ENCODE measurements at regions not wholly inside any gene's neighbourhood (a gene's known extent, or its start where the extent isn't known, plus 50 kb on each side); places are given as distances from the start of the nearest gene placed in this dataset.
A peak's percentile ranks its signal among the peaks of the same experiment; 100 is the strongest.

DNA sequence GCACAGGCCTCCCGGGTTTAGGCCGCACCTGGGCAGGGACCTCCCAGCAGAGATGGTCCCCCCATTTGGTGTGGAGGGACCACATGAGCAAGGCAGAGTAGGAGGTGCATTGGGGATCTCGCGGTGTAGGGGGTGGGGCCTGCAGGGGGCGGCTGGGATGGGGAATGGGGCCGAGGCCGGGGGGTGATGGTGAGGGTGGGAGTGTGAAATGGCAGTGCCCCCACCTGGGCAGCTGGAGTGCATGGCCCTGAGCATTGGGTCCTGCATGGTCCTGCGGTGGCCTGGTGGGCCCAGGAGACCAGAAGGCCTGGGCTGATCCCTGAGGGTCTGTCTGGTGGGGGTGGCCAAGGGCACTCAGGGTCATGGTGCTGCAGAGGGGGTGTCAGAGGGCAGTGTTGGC, 111.8 kb downstream of the KIF26A start:
- H3K27ac ChIP-seq (ENCODE audit: low read depth in 1 of 2, low read length in 2 of 2): no peak overlapping the region
- H3K4me3 ChIP-seq (ENCODE audit: low read depth in 1 of 3, low read length in 3 of 3): no peak overlapping the region
- peaks cover 0 to 2% (median 0%) of the 10 kb centered on the region in 4 donors for H3K27me3 ChIP-seq (ENCODE audit: control insufficient read depth in 4 of 4, insufficient read depth in 4 of 4, low read length in 3 of 4)
- no peak for DNase-seq (ENCODE audit: low spot score)
- H3K36me3 ChIP-seq (ENCODE audit: control insufficient read depth in 4 of 4, insufficient read depth in 3 of 4, low read depth in 1 of 4, low read length in 3 of 4): no peaks in the 10 kb centered on the region
- H3K9me3 ChIP-seq (ENCODE audit: control insufficient read depth in 4 of 4, low read length in 3 of 4): peaks cover 1 to 5% (median 3%) of the 10 kb centered on the region in 4 donors
- no peak overlapping the region for H3K9ac ChIP-seq (ENCODE audit: low read depth in 1 of 2, low read length in 2 of 2)
- TF ChIP-seq, protein P1, sequence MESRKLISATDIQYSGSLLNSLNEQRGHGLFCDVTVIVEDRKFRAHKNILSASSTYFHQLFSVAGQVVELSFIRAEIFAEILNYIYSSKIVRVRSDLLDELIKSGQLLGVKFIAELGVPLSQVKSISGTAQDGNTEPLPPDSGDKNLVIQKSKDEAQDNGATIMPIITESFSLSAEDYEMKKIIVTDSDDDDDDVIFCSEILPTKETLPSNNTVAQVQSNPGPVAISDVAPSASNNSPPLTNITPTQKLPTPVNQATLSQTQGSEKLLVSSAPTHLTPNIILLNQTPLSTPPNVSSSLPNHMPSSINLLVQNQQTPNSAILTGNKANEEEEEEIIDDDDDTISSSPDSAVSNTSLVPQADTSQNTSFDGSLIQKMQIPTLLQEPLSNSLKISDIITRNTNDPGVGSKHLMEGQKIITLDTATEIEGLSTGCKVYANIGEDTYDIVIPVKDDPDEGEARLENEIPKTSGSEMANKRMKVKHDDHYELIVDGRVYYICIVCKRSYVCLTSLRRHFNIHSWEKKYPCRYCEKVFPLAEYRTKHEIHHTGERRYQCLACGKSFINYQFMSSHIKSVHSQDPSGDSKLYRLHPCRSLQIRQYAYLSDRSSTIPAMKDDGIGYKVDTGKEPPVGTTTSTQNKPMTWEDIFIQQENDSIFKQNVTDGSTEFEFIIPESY (IDR thresholded peaks at IDR 0.05): no peak
- TF ChIP-seq FOXA1 (IDR thresholded peaks at IDR 0.05): no peak
- TF ChIP-seq NR2F2 (IDR thresholded peaks at IDR 0.05): no peak
- no peak for TF ChIP-seq HNF4A (conservative IDR thresholded peaks at IDR 0.05)
- TF ChIP-seq, protein P2, sequence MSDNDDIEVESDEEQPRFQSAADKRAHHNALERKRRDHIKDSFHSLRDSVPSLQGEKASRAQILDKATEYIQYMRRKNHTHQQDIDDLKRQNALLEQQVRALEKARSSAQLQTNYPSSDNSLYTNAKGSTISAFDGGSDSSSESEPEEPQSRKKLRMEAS (IDR thresholded peaks at IDR 0.05): no peak
- TF ChIP-seq YY1 (IDR thresholded peaks at IDR 0.05): no peak
- TF ChIP-seq GABPA (IDR thresholded peaks at IDR 0.05 in 1 of 2, conservative IDR thresholded peaks at IDR 0.05 in 1 of 2): no peak
- TF ChIP-seq RXRA (IDR thresholded peaks at IDR 0.05): no peak
- TF ChIP-seq HNF4G (IDR thresholded peaks at IDR 0.05): no peak
- TF ChIP-seq EGR1 (IDR thresholded peaks at IDR 0.05; ENCODE audit: low read depth in 2 of 2): no peak
- no peak for TF ChIP-seq SP1 (IDR thresholded peaks at IDR 0.05)
- TF ChIP-seq, protein P3, sequence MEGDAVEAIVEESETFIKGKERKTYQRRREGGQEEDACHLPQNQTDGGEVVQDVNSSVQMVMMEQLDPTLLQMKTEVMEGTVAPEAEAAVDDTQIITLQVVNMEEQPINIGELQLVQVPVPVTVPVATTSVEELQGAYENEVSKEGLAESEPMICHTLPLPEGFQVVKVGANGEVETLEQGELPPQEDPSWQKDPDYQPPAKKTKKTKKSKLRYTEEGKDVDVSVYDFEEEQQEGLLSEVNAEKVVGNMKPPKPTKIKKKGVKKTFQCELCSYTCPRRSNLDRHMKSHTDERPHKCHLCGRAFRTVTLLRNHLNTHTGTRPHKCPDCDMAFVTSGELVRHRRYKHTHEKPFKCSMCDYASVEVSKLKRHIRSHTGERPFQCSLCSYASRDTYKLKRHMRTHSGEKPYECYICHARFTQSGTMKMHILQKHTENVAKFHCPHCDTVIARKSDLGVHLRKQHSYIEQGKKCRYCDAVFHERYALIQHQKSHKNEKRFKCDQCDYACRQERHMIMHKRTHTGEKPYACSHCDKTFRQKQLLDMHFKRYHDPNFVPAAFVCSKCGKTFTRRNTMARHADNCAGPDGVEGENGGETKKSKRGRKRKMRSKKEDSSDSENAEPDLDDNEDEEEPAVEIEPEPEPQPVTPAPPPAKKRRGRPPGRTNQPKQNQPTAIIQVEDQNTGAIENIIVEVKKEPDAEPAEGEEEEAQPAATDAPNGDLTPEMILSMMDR (IDR thresholded peaks at IDR 0.05; ENCODE audit: low read depth, low read length, missing input control): no peak
- TF ChIP-seq JUND (IDR thresholded peaks at IDR 0.05): no peak
- 96% methylated on average over 8 of the region's 8 CpGs for WGBS
- no peaks in the 10 kb centered on the region for H3K4me1 ChIP-seq (ENCODE audit: control insufficient read depth in 4 of 4, insufficient read depth in 4 of 4, low read length in 3 of 4)

DNA sequence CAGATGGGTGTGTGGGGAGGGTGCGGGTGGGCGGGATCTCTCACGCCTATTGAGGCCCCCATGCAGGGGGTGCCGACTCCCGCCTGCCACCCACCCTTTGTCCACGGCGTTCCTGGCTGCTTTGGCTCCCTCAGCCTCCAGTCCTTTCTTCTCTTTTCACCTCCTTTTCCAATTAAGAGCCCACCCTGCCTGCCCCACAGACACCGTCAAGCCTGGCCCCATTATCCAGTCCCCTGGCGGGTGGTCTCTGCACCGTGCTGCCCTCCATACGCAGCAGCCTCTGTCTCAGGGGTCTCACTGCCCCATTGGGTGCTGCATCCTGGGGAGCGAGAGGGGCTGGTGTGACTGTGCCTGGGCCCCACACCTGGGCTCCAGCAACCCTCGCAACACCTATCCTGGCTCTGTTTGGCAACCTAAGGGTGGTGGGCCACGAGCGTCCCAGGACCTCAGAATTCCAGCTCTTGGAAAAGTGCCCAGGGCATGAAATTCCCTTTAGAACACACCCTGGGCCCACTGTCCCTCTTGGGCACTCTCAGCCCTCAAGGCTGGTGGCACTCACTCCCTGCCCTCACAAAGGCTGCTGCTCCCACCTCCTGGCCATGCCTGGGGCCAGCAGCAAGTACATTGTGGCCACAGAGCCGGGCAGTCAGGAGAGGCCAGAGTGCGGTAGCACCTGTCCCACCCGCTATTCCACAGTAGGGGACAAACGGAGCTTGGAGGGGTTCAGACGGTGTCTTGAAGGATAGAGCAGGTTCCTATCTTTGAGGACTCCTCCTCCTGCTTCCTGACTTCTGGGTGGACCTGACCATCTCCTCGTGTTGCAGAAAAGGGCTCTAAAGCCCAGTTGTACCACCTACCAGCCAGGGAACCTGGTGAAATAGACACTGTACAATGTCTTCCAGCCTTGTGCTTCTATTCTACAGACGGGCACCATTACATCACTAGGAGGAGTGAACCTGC, 114.1 kb downstream of the KIF26A start:
- H3K9me3 ChIP-seq (ENCODE audit: control insufficient read depth in 4 of 4, low read length in 3 of 4): no peaks in the 10 kb centered on the region
- peak; percentile 26 for DNase-seq (ENCODE audit: low spot score)
- no peak overlapping the region for H3K27ac ChIP-seq (ENCODE audit: low read depth in 1 of 2, low read length in 2 of 2)
- no peaks in the 10 kb centered on the region for H3K36me3 ChIP-seq (ENCODE audit: control insufficient read depth in 4 of 4, insufficient read depth in 3 of 4, low read depth in 1 of 4, low read length in 3 of 4)
- H3K4me1 ChIP-seq (ENCODE audit: control insufficient read depth in 4 of 4, insufficient read depth in 4 of 4, low read length in 3 of 4): no peaks in the 10 kb centered on the region
- H3K9ac ChIP-seq (ENCODE audit: low read depth in 1 of 2, low read length in 2 of 2): no peak overlapping the region
- WGBS: 81% methylated on average over 22 of the region's 22 CpGs
- peaks cover 0 to 2% (median 0%) of the 10 kb centered on the region in 4 donors for H3K27me3 ChIP-seq (ENCODE audit: control insufficient read depth in 4 of 4, insufficient read depth in 4 of 4, low read length in 3 of 4)
- H3K4me3 ChIP-seq (ENCODE audit: low read depth in 1 of 3, low read length in 3 of 3): no peak overlapping the region
- TF ChIP-seq, protein P4, sequence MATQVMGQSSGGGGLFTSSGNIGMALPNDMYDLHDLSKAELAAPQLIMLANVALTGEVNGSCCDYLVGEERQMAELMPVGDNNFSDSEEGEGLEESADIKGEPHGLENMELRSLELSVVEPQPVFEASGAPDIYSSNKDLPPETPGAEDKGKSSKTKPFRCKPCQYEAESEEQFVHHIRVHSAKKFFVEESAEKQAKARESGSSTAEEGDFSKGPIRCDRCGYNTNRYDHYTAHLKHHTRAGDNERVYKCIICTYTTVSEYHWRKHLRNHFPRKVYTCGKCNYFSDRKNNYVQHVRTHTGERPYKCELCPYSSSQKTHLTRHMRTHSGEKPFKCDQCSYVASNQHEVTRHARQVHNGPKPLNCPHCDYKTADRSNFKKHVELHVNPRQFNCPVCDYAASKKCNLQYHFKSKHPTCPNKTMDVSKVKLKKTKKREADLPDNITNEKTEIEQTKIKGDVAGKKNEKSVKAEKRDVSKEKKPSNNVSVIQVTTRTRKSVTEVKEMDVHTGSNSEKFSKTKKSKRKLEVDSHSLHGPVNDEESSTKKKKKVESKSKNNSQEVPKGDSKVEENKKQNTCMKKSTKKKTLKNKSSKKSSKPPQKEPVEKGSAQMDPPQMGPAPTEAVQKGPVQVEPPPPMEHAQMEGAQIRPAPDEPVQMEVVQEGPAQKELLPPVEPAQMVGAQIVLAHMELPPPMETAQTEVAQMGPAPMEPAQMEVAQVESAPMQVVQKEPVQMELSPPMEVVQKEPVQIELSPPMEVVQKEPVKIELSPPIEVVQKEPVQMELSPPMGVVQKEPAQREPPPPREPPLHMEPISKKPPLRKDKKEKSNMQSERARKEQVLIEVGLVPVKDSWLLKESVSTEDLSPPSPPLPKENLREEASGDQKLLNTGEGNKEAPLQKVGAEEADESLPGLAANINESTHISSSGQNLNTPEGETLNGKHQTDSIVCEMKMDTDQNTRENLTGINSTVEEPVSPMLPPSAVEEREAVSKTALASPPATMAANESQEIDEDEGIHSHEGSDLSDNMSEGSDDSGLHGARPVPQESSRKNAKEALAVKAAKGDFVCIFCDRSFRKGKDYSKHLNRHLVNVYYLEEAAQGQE (IDR thresholded peaks at IDR 0.05): no peak
- TF ChIP-seq, protein P2 (IDR thresholded peaks at IDR 0.05): no peak
- TF ChIP-seq, protein P3 (IDR thresholded peaks at IDR 0.05; ENCODE audit: low read depth, low read length, missing input control): no peak
- TF ChIP-seq FOXA1 (IDR thresholded peaks at IDR 0.05): no peak
- TF ChIP-seq, protein P5, sequence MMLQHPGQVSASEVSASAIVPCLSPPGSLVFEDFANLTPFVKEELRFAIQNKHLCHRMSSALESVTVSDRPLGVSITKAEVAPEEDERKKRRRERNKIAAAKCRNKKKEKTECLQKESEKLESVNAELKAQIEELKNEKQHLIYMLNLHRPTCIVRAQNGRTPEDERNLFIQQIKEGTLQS (IDR thresholded peaks at IDR 0.05): no peak
- TF ChIP-seq SP1 (IDR thresholded peaks at IDR 0.05): no peak
- TF ChIP-seq TAF1 (conservative IDR thresholded peaks at IDR 0.05): no peak
- no peak for TF ChIP-seq NR2F2 (IDR thresholded peaks at IDR 0.05)
- TF ChIP-seq EGR1 (IDR thresholded peaks at IDR 0.05; ENCODE audit: low read depth in 2 of 2): no peak
- TF ChIP-seq HNF4G (IDR thresholded peaks at IDR 0.05): no peak
- no peak for TF ChIP-seq RXRA (IDR thresholded peaks at IDR 0.05)
- TF ChIP-seq YY1 (IDR thresholded peaks at IDR 0.05): no peak
- TF ChIP-seq JUND (IDR thresholded peaks at IDR 0.05): no peak
- no peak for TF ChIP-seq RAD21 (IDR thresholded peaks at IDR 0.05)
- no peak for TF ChIP-seq FOXA2 (IDR thresholded peaks at IDR 0.05)
- no peak for TF ChIP-seq HNF4A (conservative IDR thresholded peaks at IDR 0.05)
- no peak for TF ChIP-seq GABPA (IDR thresholded peaks at IDR 0.05 in 1 of 2, conservative IDR thresholded peaks at IDR 0.05 in 1 of 2)
